IPS-18c (cell line): ENCODE measurements at regions not wholly inside any gene's neighbourhood (a gene's known extent, or its start where the extent isn't known, plus 50 kb on each side); places are given as distances from the start of the nearest gene placed in this dataset.

Source experiments
- H3K4me3 ChIP-seq: 2 replicates; pipeline ENCODE4 v1.7.0; 2013; ENCODE audit warnings: low read depth, mild to moderate bottlenecking, low read length, moderate library complexity; ENCODE audit not compliant: insufficient read depth
- H3K9me3 ChIP-seq: one replicate; pipeline ENCODE4 v1.6.1; 2013; ENCODE audit warnings: mild to moderate bottlenecking, low read length, moderate library complexity; ENCODE audit not compliant: control insufficient read depth, insufficient read depth

DNA sequence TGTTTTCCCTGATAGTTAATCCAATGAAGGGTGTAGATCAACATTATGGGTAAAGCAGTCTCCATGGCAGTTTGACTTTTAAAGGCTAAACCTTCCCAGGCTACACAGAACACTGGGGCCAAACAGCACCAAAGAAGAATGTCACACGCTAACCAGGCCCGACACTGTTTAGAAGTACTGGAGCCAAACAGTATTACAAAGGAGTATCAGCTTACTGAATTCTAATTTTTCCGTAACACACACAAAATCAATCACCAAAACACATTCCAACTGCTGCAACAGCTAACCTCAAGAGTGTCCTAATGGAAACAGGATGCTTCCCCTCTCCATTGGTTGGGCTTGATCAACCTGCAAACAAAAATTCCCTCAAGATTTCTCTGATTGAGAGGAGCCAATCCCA, 783.5 kb downstream of the PCDH18 start:
- Histone ChIP-seq H3K9me3 (no peaks in the 10 kb centered on the region), H3K4me3 (no peak overlapping the region)

DNA sequence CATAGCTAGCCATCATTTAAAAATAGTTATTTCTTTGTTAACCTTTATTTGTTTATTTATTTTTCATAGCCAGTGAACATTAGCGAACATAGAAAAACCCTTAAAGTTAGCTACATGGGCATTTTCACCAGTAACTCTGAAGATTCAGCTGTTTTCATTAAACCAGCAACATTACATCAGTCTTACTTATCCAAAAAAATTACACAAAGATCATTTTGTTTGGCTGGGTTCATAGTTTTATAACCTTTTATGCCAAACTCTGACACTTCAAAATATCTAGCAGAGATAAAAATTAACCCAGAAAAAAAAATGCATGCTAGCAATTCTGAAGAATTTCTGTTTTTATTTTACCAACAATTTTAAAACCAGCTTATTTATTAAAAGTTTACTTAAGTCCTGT, 784.1 kb downstream of the PCDH18 start:
- no peak overlapping the region for H3K4me3 ChIP-seq

DNA sequence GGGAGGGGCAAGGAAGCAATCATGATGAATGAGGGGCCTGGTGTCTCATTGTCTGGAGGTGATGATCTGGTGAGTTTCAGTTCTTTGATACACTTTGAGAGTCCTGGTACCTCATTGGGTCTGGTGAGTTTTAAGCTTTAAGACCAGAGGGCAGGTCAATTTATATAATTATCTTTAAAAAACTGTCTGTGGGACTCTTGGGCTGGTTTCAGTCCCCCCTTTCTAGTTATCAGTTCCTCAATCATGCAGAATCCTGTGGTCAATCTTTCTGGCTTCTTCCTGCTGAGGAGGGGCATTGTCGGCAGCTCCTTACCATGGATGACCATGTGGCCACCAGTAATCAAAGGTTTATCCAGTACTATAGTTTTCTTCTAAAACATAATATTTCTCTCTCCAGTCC, 789.1 kb downstream of the PCDH18 start:
- H3K9me3 ChIP-seq: no peaks in the 10 kb centered on the region
- H3K4me3 ChIP-seq: no peak overlapping the region

More for the DNA sequence above, 784.1 kb downstream of the PCDH18 start:
- H3K9me3 ChIP-seq: no peaks in the 10 kb centered on the region

DNA sequence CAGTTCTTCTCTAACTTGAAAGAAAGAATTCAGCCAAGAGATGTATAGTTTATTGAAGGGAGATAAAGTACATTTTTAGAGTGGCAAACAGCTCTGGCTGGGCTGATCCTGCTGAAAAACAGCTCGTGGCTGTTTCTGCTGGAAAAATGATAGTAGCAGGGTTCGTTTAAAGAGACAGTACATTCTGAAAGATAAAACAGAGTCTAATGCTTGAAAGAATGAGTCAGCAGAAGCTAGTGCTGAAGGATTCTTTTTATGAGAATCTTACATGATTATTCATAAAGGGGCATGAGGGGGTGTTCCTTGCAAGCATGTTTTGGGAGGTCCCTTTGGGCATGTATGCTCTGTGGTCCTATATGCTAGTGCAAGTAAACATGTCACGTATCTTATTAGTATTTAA, 790.0 kb downstream of the PCDH18 start:
- H3K9me3 ChIP-seq: no peaks in the 10 kb centered on the region
- no peak overlapping the region for H3K4me3 ChIP-seq

DNA sequence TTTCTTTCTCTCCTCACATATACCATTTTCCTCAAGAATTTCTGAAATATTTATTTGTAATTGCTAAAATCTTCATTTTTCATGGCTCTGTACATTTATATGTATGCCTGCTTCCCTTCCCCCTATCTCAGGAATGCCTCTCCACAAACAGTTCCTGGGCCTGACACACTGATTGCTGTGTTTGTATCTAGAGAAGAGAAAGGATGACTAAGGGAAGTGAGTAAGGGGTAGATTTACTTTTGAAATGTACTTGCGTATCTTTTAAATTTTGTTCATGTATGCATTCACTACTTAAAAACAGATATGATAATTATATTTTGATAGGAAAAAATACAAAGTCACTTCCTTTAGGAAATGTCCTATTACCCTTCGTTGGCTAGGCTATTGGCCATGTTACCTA, 790.8 kb downstream of the PCDH18 start:
- Histone ChIP-seq H3K9me3 (no peaks in the 10 kb centered on the region), H3K4me3 (no peak overlapping the region)

DNA sequence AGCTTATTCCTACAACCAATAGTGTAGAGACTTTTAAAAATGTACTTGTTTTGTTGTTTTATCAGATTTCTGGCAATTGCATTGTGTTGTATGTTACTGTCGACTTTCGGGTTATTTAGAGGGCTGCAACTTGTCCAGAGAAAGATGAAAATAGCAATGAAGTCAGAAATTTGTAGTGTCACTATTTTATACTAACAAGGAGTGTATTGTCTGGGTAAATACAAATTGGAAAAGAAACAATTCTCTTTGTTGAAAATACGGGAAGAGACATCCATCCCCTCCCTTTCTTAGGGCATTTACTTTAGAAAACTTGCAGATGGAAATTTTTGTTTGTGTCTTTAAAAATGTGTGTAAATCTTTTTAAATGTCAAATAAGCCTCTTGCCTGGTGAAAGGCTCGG, 792.0 kb downstream of the PCDH18 start:
- Histone ChIP-seq H3K9me3 (no peaks in the 10 kb centered on the region), H3K4me3 (no peak overlapping the region)

DNA sequence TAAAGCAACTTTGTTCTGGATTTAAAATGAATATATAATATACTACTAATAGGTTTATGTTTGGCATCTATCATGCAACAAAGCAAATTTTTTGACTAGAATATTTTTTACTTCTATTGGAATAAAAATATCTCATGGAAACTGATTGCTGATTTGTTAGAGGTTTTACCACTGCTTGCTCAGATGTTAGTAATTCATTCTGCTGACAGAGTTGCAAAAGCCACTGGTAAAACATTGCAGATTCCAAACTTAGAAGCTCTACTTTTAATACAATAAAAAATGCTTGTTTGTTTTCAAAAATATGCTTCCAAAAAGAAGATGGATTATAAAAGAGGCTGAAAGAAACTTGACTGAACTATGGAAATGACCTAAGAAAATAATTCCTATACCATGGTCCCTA, 795.2 kb downstream of the PCDH18 start:
- Histone ChIP-seq H3K4me3 (no peak overlapping the region), H3K9me3 (no peaks in the 10 kb centered on the region)

DNA sequence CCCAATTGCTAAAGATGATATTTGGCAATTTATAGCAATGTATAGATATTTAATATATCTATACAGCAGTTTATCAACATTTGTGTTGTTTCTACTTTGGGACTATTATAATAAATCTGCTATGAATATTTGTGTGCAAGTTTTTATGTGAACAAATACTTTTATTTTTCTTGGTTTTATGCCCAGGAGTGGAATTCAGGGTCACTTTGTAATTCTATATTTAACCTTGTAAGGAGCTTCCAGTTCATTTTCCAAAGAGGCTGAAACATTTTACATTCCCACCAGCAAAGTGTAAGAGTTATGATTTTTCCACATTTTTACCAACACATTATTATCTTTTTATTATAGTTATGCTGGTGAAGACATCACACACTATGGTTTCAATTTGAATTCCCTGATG, 801.3 kb downstream of the PCDH18 start:
- H3K4me3 ChIP-seq: no peak overlapping the region
- H3K9me3 ChIP-seq: no peaks in the 10 kb centered on the region

DNA sequence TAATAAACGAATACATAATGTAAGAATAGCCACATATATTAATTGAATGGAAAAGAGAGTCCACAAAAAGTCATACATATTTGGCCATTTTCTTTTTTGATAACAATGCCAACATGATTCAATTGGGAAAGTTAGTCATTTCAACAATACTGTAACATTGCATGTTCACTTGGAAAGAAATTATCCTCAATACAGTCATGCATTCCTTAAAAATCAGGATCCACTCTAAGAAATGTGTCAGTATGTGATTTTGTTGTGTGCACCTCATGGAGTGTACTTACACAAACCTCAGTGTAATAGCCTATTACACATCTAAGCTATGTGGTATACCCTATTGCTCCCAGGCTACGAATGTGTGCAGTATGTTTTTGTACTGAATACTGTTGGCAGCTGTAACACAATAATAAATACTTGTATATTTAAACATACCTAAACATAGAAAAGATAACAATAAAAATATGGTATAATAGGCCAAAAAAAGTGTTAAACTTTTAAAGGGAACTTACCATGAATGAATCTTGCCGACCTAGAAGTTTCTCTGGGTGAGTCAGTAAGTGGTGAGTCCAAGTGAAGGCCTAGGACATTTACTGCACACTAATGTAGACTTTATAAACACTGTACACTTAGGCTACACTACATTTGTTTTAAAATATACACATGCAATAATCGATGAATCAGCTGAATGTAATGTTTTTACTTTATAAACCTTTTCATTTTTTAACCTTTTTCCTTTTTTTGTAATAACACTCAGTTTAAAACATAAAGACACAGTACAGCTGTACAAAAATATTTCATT, 806.8 kb downstream of the PCDH18 start:
- Histone ChIP-seq H3K9me3 (no peaks in the 10 kb centered on the region), H3K4me3 (no peak overlapping the region)

DNA sequence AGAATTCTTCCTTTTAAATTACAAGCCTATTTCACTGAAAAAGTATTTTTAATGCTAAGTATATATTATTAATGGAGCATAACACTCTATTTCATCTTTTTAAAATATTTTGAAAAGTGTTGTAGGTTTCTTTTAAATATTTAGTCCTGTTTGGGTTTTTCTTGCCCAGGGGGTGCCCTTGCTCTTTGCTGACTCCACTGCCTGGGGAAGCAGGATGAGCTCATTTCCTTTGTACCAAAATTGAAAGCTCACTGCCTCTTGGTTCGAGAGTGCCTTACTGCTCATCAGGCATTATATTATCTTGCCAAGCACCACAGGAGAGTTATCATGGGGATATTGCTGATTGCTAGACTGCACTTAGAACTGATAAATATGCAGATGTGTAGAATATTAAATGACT, 819.2 kb downstream of the PCDH18 start:
- no peak overlapping the region for H3K4me3 ChIP-seq

DNA sequence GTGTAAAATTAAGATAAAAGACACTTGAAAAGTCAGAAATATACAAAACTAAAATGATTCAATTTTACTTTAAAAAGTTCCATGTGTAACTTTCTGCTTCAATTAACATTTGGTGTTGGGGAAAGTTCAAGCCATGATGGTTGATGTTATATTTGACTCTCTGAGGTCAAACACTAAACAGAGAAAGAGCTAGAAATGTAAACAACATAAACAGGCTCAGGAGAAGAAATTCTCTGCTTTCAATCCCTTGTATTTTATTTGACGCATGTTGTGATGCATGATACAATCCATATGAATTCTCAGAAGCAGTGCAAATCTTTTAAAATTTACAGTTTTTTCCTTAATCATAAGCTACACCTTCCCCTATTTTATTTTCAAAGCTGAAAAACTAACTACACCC, 822.4 kb downstream of the PCDH18 start:
- H3K4me3 ChIP-seq: no peak overlapping the region
- no peaks in the 10 kb centered on the region for H3K9me3 ChIP-seq

More for the DNA sequence above, 819.2 kb downstream of the PCDH18 start:
- no peaks in the 10 kb centered on the region for H3K9me3 ChIP-seq

DNA sequence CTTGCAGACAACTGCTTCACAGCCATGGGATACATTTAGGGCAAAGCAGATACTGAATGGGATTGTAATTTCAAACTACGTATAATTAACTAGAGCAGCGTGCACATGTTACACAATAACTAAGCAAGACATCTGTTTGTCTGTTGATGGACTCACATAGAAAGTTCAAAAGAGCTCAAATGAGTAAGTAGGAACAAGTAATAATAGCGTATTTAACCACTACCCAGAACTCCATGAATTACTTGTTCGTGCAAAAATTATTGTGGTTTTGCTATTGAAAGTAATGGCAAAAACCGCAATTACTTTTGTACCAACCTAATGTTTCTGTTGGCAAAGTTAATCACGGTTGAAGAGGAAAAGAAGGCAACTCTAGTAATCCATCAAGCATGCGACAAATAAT, 825.4 kb downstream of the PCDH18 start:
- H3K9me3 ChIP-seq: no peaks in the 10 kb centered on the region
- H3K4me3 ChIP-seq: no peak overlapping the region

DNA sequence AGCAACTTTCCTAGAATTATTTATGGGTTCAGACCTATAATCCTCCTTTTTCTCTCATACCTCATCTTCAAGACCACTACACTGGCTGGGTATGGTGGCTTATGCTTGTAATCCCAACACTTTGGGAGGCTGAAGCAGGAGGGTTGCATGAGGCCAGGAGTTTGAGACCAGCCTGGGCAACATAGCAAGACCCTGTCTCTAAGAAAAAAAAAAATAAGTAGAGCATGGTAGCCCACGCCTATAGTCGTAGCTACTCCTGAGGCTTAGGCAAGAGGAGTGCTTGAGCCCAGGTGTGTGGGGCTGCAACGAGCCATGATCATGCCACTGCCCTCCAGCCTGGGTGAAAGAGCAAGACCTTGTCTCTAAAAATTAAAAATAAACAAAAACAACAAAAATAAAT, 832.4 kb downstream of the PCDH18 start:
- Histone ChIP-seq H3K4me3 (no peak overlapping the region), H3K9me3 (no peaks in the 10 kb centered on the region)

DNA sequence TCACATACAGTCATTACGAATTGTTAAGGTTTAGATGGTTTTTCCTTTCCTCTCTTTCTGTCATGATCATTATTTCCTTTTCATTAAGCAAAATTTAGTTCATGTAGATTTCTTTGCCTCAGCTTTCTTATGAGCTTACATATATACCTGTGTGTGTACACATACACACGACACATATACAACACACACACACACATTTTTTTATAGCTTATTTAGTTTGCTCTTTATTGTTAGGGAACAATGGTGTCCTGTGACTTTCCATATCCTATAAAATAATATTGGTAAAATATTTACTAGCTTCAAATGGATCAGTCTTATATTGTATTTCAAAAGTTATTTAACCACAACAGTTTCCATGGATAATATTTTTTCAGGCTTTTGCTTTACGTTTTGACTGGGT, 840.7 kb downstream of the PCDH18 start:
- H3K4me3 ChIP-seq: no peak overlapping the region
- no peaks in the 10 kb centered on the region for H3K9me3 ChIP-seq

DNA sequence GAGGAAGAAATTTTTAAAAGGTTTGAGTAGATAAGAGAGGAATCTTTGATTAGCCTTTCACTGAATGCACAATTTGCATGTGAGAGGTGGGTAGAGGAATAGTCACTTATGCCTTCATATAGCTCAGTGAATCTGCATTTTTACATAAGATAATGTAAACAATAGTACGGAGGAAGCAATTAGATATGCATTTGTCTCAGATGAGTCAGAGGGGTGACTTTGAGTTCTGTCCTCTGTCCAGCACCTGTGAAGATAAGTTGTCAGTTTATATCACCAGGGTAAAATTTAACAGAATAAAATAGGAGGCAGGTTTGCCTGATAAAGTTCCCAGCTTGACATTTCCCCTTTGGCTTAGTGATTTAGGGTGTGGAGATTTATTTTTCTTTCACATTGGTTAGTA, 841.9 kb downstream of the PCDH18 start:
- no peaks in the 10 kb centered on the region for H3K9me3 ChIP-seq
- no peak overlapping the region for H3K4me3 ChIP-seq

DNA sequence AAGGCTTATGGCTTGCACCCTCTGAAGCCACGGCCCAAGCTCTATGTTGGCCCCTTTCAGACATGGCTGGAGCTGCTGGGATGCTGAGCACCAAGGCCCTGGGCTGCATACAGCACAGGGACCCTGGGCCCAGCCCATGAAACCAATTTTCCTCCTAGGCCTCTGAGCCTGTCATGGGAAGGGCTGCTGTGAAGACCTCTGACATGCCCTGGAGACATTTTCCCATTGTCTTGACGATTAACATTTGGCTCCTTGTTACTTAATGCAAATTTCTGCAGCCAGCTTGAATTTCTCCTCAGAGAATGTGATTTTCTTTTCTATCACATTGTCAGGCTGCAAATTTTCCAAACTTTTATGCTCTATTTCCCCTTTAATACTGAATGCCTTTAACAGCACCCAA, 844.7 kb downstream of the PCDH18 start:
- H3K9me3 ChIP-seq: no peaks in the 10 kb centered on the region
- H3K4me3 ChIP-seq: no peak overlapping the region

DNA sequence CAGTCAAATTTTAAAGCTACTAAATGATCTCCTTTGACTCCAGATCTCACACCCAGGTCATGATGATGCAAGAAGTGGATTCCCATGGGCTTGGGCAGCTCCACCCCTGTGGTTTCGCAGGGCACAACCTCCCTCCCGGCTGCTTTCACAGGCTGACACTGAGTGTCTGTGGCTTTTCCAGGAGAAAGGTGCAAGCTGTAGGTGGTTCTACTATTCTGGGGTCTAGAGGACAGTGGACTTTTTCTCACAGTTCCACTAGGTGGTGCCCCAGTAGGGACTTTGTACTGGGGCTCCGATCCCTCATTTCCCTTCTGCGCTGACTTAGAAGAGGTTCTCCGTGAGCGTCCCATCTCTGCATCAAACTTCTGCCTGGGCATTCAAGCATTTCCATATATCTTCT, 845.2 kb downstream of the PCDH18 start:
- Histone ChIP-seq H3K9me3 (no peaks in the 10 kb centered on the region), H3K4me3 (no peak overlapping the region)

DNA sequence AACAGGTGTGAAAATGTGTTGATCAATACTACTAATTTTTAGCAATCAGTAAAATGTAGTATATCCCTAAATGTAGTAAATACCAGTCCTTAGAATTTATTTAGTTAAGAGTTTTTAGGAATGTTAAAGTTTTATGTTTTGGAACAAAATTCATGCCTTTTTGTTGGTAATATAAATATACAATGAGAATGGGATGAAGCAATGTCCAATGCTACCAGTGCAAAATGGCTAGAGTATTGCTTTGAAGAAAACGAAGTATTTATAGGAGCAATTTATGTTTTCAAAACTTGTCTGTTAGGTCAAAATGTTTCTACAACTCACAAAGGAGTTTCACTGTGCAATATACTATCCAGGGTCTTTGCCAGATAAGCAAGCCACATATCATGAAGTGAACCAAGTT, 851.5 kb downstream of the PCDH18 start:
- H3K9me3 ChIP-seq: no peaks in the 10 kb centered on the region

DNA sequence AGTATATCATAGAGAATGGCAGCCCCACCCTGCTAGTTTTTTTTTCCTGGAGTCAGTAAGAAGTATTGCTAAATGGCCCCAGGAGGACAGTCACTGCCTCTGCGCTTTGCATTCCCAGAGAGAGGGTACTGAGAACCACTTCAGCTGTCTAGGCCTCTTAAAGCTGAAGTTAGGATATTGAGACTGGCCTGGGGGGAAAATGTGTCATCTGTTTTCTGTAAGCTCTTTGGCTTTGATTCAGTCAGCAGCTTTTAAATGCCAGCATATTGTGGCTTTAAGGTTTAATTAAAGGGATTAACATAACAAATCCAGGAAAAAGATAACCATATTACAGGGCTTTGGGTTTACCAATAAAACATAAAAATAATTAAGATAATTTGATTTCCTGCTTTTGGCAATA, 852.0 kb downstream of the PCDH18 start:
- no peaks in the 10 kb centered on the region for H3K9me3 ChIP-seq
- H3K4me3 ChIP-seq: no peak overlapping the region

More for the DNA sequence above, 851.5 kb downstream of the PCDH18 start:
- no peak overlapping the region for H3K4me3 ChIP-seq
